Muscle of leg (tissue), 3 donors: ENCODE measurements at regions not wholly inside any gene's neighbourhood (a gene's known extent, or its start where the extent isn't known, plus 50 kb on each side); places are given as distances from the start of the nearest gene placed in this dataset.

ENCODE experiments used
- DNase-seq: peaks from one replicate; pipeline ENCODE4 v3.0.0; 2013
- H3K27ac ChIP-seq: one replicate; pipeline ENCODE4 v1.5.1; 2013; ENCODE audit warnings: mild to moderate bottlenecking, low read length, control low read depth
- H3K27me3 ChIP-seq: one replicate; pipeline ENCODE4 v1.6.1; 2013; ENCODE audit warnings: low read length; ENCODE audit not compliant: control insufficient read depth, insufficient read depth
- H3K36me3 ChIP-seq: one replicate; pipeline ENCODE4 v1.6.1; 2013; ENCODE audit warnings: low read length; ENCODE audit not compliant: control insufficient read depth, insufficient read depth
- H3K4me1 ChIP-seq: one replicate; pipeline ENCODE4 v1.6.1; 2013; ENCODE audit warnings: low read length; ENCODE audit not compliant: control insufficient read depth, insufficient read depth
- H3K4me3 ChIP-seq: one replicate; pipeline ENCODE4 v1.5.1; 2013; ENCODE audit warnings: low read length, control low read depth
- H3K9me3 ChIP-seq: replicated peaks from 2 replicates; pipeline ENCODE4 v1.6.1; 2013; ENCODE audit warnings: low read depth, low read length; ENCODE audit not compliant: control insufficient read depth
- WGBS: methylation state at CpG from one replicate; pipeline ENCODE4 v1.1.5; 2013; ENCODE audit warnings: missing lambda C conversion rate; ENCODE audit not compliant: insufficient coverage; 5-methylcytosine and 5-hydroxymethylcytosine counted together

DNA sequence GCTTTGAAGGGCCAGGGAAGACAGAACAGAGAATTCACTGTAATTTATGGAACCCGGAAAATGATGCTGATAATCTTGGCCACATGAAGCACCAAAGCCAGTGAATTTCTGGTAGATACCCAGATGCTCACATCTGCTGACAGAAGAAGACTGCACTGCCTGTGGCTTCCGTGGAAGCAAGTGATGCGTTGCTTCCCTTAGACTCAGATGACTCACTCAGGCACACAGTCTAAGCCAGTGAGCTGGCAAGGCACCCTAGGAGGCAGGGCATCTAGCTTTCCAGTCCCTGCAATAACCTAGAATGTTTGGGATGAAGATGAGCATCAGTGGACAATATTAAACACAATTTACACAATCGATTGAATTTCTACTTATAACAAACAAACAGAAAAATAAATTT, 284.7 kb downstream of the CMPK2 start:
- H3K36me3 ChIP-seq, result no peaks in the 10 kb centered on the region
- no peak overlapping the region for H3K27ac ChIP-seq
- H3K9me3 ChIP-seq, result no peaks in the 10 kb centered on the region
- no peak overlapping the region for H3K4me3 ChIP-seq
- no peak for DNase-seq
- no peaks in the 10 kb centered on the region for H3K27me3 ChIP-seq
- 89% methylated on average over 3 of the region's 4 CpGs for WGBS
- no peaks in the 10 kb centered on the region for H3K4me1 ChIP-seq

GRCh38 chr2:6589150-6589549, 276.6 kb downstream of the CMPK2 start:
- no peak overlapping the region for H3K4me3 ChIP-seq
- no peaks in the 10 kb centered on the region for H3K27me3 ChIP-seq
- H3K36me3 ChIP-seq, result no peaks in the 10 kb centered on the region
- H3K27ac ChIP-seq, result no peak overlapping the region
- H3K9me3 ChIP-seq, result no peaks in the 10 kb centered on the region
- WGBS, result 70% methylated on average over 4 of the region's 6 CpGs
- H3K4me1 ChIP-seq, result no peaks in the 10 kb centered on the region
- no peak for DNase-seq

- H3K9me3 ChIP-seq, result no peaks in the 10 kb centered on the region
- WGBS, result no CpG with 5 or more reads among the region's 3 CpGs
- no peaks in the 10 kb centered on the region for H3K27me3 ChIP-seq
- no peaks in the 10 kb centered on the region for H3K36me3 ChIP-seq
- no peak for DNase-seq
- H3K27ac ChIP-seq, result no peak overlapping the region
- H3K4me3 ChIP-seq, result no peak overlapping the region
- no peaks in the 10 kb centered on the region for H3K4me1 ChIP-seq
Observed at GRCh38 chr2:6590442-6590841, 275.3 kb downstream of the CMPK2 start.

GRCh38 chr2:6602471-6602870, 263.2 kb downstream of the CMPK2 start:
- 82% methylated on average over 2 of the region's 4 CpGs for WGBS

DNA sequence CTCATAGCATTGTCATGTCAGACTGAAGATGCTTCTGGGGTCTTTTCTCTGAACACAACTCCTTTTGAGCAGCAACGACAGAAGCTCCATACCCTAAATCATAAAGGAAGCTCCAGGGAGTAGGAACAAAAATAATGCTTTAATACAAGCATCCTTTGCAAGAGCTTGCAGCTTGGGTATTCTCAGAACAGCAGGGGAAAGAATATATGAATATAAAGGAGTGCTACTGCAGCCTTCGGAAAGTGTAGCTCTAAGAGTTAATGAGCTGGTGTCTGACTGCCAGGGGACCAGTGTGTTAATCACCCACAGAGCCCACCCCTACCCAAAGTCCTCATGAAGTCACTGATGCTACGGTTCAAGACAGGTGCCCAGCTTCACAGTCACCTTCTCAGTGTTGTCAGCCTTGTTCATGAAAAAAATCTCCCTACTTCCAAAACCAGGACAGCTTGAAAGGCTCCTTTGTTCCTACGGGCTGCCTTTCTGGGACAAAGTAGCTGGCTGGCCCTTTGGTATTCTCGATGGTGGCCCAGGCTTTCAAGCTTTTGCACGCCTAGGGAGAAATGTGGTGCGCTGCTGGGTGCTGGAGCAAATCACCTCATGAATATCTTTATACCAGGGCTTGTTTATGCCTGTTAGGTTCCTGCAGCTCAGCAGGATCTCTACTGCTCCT, 259.7 kb downstream of the CMPK2 start:
- H3K27me3 ChIP-seq, result no peaks in the 10 kb centered on the region
- no peak overlapping the region for H3K4me3 ChIP-seq
- no peak overlapping the region for H3K27ac ChIP-seq
- H3K36me3 ChIP-seq, result no peaks in the 10 kb centered on the region
- no peak for DNase-seq
- whole genome bisulfite sequencing, result 31% methylated on average over 2 of the region's 7 CpGs
- no peaks in the 10 kb centered on the region for H3K9me3 ChIP-seq
- H3K4me1 ChIP-seq, result no peaks in the 10 kb centered on the region

More at GRCh38 chr2:6602471-6602870, 263.2 kb downstream of the CMPK2 start:
- Histone ChIP-seq H3K27ac (no peak overlapping the region), H3K27me3 (no peaks in the 10 kb centered on the region), H3K4me3 (no peak overlapping the region), H3K4me1 (no peaks in the 10 kb centered on the region), H3K9me3 (no peaks in the 10 kb centered on the region), H3K36me3 (no peaks in the 10 kb centered on the region)
- no peak for DNase-seq

- DNase-seq, result no peak
- H3K4me3 ChIP-seq, result no peak overlapping the region
- H3K4me1 ChIP-seq, result no peaks in the 10 kb centered on the region
- no peaks in the 10 kb centered on the region for H3K27me3 ChIP-seq
- WGBS, result 90% methylated on average over 2 of the region's 4 CpGs
- H3K9me3 ChIP-seq, result peaks cover 11% of the 10 kb centered on the region
- H3K36me3 ChIP-seq, result no peaks in the 10 kb centered on the region
- no peak overlapping the region for H3K27ac ChIP-seq
Observed at GRCh38 chr2:6617794-6618193, 247.9 kb downstream of the CMPK2 start.

GRCh38 chr2:6618201-6618600, 247.5 kb downstream of the CMPK2 start:
- no peak overlapping the region for H3K27ac ChIP-seq
- WGBS, result no CpG with 5 or more reads among the region's 6 CpGs
- H3K4me3 ChIP-seq, result no peak overlapping the region
- H3K36me3 ChIP-seq, result no peaks in the 10 kb centered on the region
- no peak for DNase-seq
- no peaks in the 10 kb centered on the region for H3K4me1 ChIP-seq
- H3K27me3 ChIP-seq, result no peaks in the 10 kb centered on the region
- peaks cover 7% of the 10 kb centered on the region for H3K9me3 ChIP-seq

DNA sequence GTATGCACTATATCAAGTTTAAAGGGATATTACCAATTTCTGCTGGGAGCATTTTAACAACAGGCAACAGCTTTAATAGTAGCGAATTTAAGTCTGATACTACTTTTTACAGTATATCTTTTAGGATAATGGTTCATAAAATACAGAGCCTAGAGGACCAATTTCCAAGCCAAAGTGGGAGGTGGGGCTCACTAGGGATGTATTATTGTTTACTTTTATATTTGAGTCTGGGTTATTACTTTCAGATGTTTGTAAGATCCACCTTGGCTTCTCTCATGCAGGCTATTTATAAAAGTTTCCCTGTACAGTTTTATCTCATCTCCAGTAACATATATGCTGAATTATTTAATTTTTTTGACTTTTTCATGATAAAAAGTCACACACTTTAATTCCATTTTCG, 242.0 kb downstream of the CMPK2 start:
- no CpG with 5 or more reads among the region's 2 CpGs for WGBS
- DNase-seq, result peak; percentile 83
- H3K27ac ChIP-seq, result no peak overlapping the region
- no peaks in the 10 kb centered on the region for H3K9me3 ChIP-seq
- H3K4me1 ChIP-seq, result no peaks in the 10 kb centered on the region
- no peak overlapping the region for H3K4me3 ChIP-seq
- H3K36me3 ChIP-seq, result no peaks in the 10 kb centered on the region
- H3K27me3 ChIP-seq, result no peaks in the 10 kb centered on the region

DNA sequence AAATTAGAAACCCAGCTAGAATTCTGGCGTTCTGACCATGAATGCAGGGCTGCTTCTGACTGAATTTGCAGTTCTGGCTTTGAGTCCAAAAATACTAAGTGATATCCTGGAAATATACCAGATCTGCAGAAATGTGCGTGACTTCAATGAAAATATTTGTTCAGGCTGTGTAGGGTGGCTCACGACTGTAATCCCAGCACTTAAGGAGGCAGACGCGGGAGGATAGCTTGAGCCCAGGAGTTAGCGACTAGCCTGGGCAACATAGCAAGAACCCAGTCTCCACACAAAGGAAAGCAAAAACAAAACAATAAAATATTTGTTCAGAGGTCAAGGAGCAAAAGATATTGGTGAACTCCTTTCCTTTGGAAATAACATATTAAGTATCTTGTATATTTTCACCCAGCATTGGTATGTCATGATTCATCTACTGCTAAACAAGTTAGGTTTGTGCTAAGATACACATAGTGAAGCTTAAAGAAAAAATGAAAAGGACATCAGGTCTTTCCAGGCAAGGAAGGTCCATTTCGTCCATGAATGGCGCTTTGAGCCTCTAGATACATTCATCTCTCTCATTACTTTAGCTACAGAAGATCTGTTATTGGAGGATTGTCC, 239.2 kb downstream of the CMPK2 start:
- Histone ChIP-seq H3K4me3 (no peak overlapping the region), H3K27me3 (no peaks in the 10 kb centered on the region), H3K36me3 (no peaks in the 10 kb centered on the region), H3K4me1 (peaks cover 3% of the 10 kb centered on the region), H3K9me3 (no peaks in the 10 kb centered on the region), H3K27ac (no peak overlapping the region)
- 30% methylated on average over 3 of the region's 8 CpGs for WGBS
- DNase-seq, result no peak

- no peaks in the 10 kb centered on the region for H3K9me3 ChIP-seq
- no peaks in the 10 kb centered on the region for H3K27me3 ChIP-seq
- no peaks in the 10 kb centered on the region for H3K36me3 ChIP-seq
- no peak overlapping the region for H3K4me3 ChIP-seq
- no CpG with 5 or more reads among the region's 4 CpGs for WGBS
- no peak for DNase-seq
- peaks cover 3% of the 10 kb centered on the region for H3K4me1 ChIP-seq
- no peak overlapping the region for H3K27ac ChIP-seq
Observed at GRCh38 chr2:6627316-6627715, 238.4 kb downstream of the CMPK2 start.
